ENCODE measurements at regions not wholly inside any gene's neighbourhood (a gene's known extent, or its start where the extent isn't known, plus 50 kb on each side); places are given as distances from the start of the nearest gene placed in this dataset.

GRCh38 chr7:21028186-21028585 is 241.5 kb upstream of the SP8 start (continued):
- peak; percentile 84 for TF ChIP-seq ZBTB20 (tag by site-specific recombination; IDR thresholded peaks at IDR 0.05)
- no peak for TF ChIP-seq ZFHX2 (tag by site-specific recombination; conservative IDR thresholded peaks at IDR 0.05)
- no peak for TF ChIP-seq GFI1B (tag by site-specific recombination; IDR thresholded peaks at IDR 0.05)
- no peak for TF ChIP-seq ZNF350 (tag by site-specific recombination; IDR thresholded peaks at IDR 0.05)
- TF ChIP-seq ZNF510 (tag by site-specific recombination; IDR thresholded peaks at IDR 0.05; ENCODE audit: insufficient replicate concordance), result no peak
- peak; percentile 65 for TF ChIP-seq ZIC2 (tag by site-specific recombination; IDR thresholded peaks at IDR 0.05)
- no peak for TF ChIP-seq ZNF707 (tag by site-specific recombination; IDR thresholded peaks at IDR 0.05)
- TF ChIP-seq, protein P1, sequence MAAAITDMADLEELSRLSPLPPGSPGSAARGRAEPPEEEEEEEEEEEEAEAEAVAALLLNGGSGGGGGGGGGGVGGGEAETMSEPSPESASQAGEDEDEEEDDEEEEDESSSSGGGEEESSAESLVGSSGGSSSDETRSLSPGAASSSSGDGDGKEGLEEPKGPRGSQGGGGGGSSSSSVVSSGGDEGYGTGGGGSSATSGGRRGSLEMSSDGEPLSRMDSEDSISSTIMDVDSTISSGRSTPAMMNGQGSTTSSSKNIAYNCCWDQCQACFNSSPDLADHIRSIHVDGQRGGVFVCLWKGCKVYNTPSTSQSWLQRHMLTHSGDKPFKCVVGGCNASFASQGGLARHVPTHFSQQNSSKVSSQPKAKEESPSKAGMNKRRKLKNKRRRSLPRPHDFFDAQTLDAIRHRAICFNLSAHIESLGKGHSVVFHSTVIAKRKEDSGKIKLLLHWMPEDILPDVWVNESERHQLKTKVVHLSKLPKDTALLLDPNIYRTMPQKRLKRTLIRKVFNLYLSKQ (tag by site-specific recombination; IDR thresholded peaks at IDR 0.05; ENCODE audit: borderline replicate concordance), result no peak
- TF ChIP-seq, protein P2, sequence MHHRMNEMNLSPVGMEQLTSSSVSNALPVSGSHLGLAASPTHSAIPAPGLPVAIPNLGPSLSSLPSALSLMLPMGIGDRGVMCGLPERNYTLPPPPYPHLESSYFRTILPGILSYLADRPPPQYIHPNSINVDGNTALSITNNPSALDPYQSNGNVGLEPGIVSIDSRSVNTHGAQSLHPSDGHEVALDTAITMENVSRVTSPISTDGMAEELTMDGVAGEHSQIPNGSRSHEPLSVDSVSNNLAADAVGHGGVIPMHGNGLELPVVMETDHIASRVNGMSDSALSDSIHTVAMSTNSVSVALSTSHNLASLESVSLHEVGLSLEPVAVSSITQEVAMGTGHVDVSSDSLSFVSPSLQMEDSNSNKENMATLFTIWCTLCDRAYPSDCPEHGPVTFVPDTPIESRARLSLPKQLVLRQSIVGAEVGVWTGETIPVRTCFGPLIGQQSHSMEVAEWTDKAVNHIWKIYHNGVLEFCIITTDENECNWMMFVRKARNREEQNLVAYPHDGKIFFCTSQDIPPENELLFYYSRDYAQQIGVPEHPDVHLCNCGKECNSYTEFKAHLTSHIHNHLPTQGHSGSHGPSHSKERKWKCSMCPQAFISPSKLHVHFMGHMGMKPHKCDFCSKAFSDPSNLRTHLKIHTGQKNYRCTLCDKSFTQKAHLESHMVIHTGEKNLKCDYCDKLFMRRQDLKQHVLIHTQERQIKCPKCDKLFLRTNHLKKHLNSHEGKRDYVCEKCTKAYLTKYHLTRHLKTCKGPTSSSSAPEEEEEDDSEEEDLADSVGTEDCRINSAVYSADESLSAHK (tag by site-specific recombination; IDR thresholded peaks at IDR 0.05), result no peak
- no peak for TF ChIP-seq KLF7 (tag by site-specific recombination; IDR thresholded peaks at IDR 0.05; ENCODE audit: borderline replicate concordance)
- TF ChIP-seq BCL11B (tag by site-specific recombination; IDR thresholded peaks at IDR 0.05; ENCODE audit: low read depth), result no peak
- 0 out of 2 replicates have a peak, but pooled peaks have one; percentile 34 for TF ChIP-seq ZNF629 (tag by site-specific recombination; IDR thresholded peaks at IDR 0.05)
- TF ChIP-seq ZNF670 (tag by site-specific recombination; IDR thresholded peaks at IDR 0.05; ENCODE audit: low read depth), result no peak
- TF ChIP-seq, protein P3, sequence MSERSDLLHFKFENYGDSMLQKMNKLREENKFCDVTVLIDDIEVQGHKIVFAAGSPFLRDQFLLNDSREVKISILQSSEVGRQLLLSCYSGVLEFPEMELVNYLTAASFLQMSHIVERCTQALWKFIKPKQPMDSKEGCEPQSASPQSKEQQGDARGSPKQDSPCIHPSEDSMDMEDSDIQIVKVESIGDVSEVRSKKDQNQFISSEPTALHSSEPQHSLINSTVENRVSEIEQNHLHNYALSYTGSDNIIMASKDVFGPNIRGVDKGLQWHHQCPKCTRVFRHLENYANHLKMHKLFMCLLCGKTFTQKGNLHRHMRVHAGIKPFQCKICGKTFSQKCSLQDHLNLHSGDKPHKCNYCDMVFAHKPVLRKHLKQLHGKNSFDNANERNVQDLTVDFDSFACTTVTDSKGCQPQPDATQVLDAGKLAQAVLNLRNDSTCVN (tag by site-specific recombination; optimal IDR thresholded peaks at IDR 0.05), result no peak
- TF ChIP-seq SCRT1 (tag by site-specific recombination; IDR thresholded peaks at IDR 0.05; ENCODE audit: borderline replicate concordance), result no peak
- peak; percentile 63 for TF ChIP-seq ZNF10 (tag by site-specific recombination; IDR thresholded peaks at IDR 0.05)
- no peak for TF ChIP-seq ZNF677 (tag by site-specific recombination; IDR thresholded peaks at IDR 0.05)
- no peak for TF ChIP-seq HOXA7 (CRISPR knock-in tag; IDR thresholded peaks at IDR 0.05; ENCODE audit: borderline replicate concordance)
- TF ChIP-seq, protein P4, sequence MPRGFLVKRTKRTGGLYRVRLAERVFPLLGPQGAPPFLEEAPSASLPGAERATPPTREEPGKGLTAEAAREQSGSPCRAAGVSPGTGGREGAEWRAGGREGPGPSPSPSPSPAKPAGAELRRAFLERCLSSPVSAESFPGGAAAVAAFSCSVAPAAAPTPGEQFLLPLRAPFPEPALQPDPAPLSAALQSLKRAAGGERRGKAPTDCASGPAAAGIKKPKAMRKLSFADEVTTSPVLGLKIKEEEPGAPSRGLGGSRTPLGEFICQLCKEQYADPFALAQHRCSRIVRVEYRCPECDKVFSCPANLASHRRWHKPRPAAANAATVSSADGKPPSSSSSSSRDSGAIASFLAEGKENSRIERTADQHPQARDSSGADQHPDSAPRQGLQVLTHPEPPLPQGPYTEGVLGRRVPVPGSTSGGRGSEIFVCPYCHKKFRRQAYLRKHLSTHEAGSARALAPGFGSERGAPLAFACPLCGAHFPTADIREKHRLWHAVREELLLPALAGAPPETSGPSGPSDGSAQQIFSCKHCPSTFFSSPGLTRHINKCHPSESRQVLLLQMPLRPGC (tag by site-specific recombination; IDR thresholded peaks at IDR 0.05), result peak; percentile 36; the same call in 1 of the 2 replicates
- no peak for TF ChIP-seq ZNF426 (tag by site-specific recombination; IDR thresholded peaks at IDR 0.05)
- no peak for TF ChIP-seq ZNF530 (tag by site-specific recombination; IDR thresholded peaks at IDR 0.05; ENCODE audit: low read depth)
- peak; percentile 51; the same call in 1 of the 2 replicates for TF ChIP-seq ZNF692 (tag by site-specific recombination; IDR thresholded peaks at IDR 0.05)
- no peak for TF ChIP-seq ZNF239 (tag by site-specific recombination; IDR thresholded peaks at IDR 0.05)
- TF ChIP-seq, protein P5, sequence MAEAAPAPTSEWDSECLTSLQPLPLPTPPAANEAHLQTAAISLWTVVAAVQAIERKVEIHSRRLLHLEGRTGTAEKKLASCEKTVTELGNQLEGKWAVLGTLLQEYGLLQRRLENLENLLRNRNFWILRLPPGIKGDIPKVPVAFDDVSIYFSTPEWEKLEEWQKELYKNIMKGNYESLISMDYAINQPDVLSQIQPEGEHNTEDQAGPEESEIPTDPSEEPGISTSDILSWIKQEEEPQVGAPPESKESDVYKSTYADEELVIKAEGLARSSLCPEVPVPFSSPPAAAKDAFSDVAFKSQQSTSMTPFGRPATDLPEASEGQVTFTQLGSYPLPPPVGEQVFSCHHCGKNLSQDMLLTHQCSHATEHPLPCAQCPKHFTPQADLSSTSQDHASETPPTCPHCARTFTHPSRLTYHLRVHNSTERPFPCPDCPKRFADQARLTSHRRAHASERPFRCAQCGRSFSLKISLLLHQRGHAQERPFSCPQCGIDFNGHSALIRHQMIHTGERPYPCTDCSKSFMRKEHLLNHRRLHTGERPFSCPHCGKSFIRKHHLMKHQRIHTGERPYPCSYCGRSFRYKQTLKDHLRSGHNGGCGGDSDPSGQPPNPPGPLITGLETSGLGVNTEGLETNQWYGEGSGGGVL (tag by site-specific recombination; IDR thresholded peaks at IDR 0.05), result no peak
- TF ChIP-seq ZBTB1 (tag by site-specific recombination; IDR thresholded peaks at IDR 0.05), result no peak
- TF ChIP-seq HOXD13 (CRISPR knock-in tag; IDR thresholded peaks at IDR 0.05; ENCODE audit: borderline replicate concordance), result no peak
- no peak for TF ChIP-seq ZBTB21 (tag by site-specific recombination; IDR thresholded peaks at IDR 0.05)
- no peak for TF ChIP-seq ZNF768 (tag by site-specific recombination; IDR thresholded peaks at IDR 0.05)
- TF ChIP-seq ZFP37 (tag by site-specific recombination; IDR thresholded peaks at IDR 0.05), result no peak
- TF ChIP-seq GLI4 (tag by site-specific recombination; IDR thresholded peaks at IDR 0.05), result no peak
- no peak for TF ChIP-seq ZNF596 (tag by site-specific recombination; IDR thresholded peaks at IDR 0.05)
- TF ChIP-seq RBAK (tag by site-specific recombination; IDR thresholded peaks at IDR 0.05), result no peak

Data from HEK293 (cell line).